Muscle of back (tissue), 3 donors: ENCODE measurements at regions not wholly inside any gene's neighbourhood (a gene's known extent, or its start where the extent isn't known, plus 50 kb on each side); places are given as distances from the start of the nearest gene placed in this dataset.

Source experiments
- DNase-seq, 3 donors: peaks; one replicate each; pipeline versions ENCODE4 v3.0.0 to v3.0.0-alpha.2; 2013

- DNase-seq = peak in 2 of 3 donors; percentile 32 to 63
Measured at GRCh38 chr12:24045816-24046257, 96.4 kb upstream of the SOX5 start.

- no peak for DNase-seq
Measured at GRCh38 chr12:24044941-24045703, 95.7 kb upstream of the SOX5 start.

GRCh38 chr12:24042651-24043050 is 93.2 kb upstream of the SOX5 start:
- no peak for DNase-seq

- peak; percentile 26 to 78 (median 28) for DNase-seq
Measured at GRCh38 chr12:24039113-24039525, 89.6 kb upstream of the SOX5 start.

GRCh38 chr12:24038211-24038997 is 88.9 kb upstream of the SOX5 start:
- no peak for DNase-seq

- DNase-seq = no peak
Measured at GRCh38 chr12:24036438-24037216, 87.2 kb upstream of the SOX5 start.

GRCh38 chr12:24034894-24035293 is 85.4 kb upstream of the SOX5 start:
- no peak for DNase-seq

- peak in 1 of 3 donors; percentile 3 for DNase-seq
Measured at GRCh38 chr12:24034160-24034559, 84.7 kb upstream of the SOX5 start.

- no peak for DNase-seq
Measured at GRCh38 chr12:24027352-24027751, 77.9 kb upstream of the SOX5 start.

GRCh38 chr12:24025153-24025798 is 75.8 kb upstream of the SOX5 start:
- DNase-seq = no peak

- DNase-seq = no peak
Measured at GRCh38 chr12:24023081-24023480, 73.6 kb upstream of the SOX5 start.

GRCh38 chr12:24021164-24021502 is 71.7 kb upstream of the SOX5 start:
- no peak for DNase-seq

GRCh38 chr12:24020397-24021163 is 71.1 kb upstream of the SOX5 start:
- DNase-seq = no peak

- DNase-seq = no peak
Measured at GRCh38 chr12:24015833-24016160, 66.3 kb upstream of the SOX5 start.

GRCh38 chr12:24014915-24015832 is 65.7 kb upstream of the SOX5 start:
- no peak for DNase-seq

- DNase-seq = no peak
Measured at GRCh38 chr12:24014240-24014639, 64.8 kb upstream of the SOX5 start.

- no peak for DNase-seq
Measured at GRCh38 chr12:24012528-24012927, 63.1 kb upstream of the SOX5 start.

- DNase-seq = peak in 2 of 3 donors; percentile 10 to 16
Measured at GRCh38 chr12:24011927-24012507, 62.5 kb upstream of the SOX5 start.

- DNase-seq = no peak
Measured at GRCh38 chr12:24008166-24008565, 58.7 kb upstream of the SOX5 start.
